ENCODE measurements at regions not wholly inside any gene's neighbourhood (a gene's known extent, or its start where the extent isn't known, plus 50 kb on each side); places are given as distances from the start of the nearest gene placed in this dataset.
A peak's percentile ranks its signal among the peaks of the same experiment; 100 is the strongest.

GRCh38 chr14:86541972-86542371 is 1012.0 kb downstream of the FLRT2 start:
- no peak for DNase-seq

GRCh38 chr14:86540636-86541247 is 1010.8 kb downstream of the FLRT2 start:
- DNase-seq, result no peak

- no peak for DNase-seq
These were observed 1009.6 kb downstream of the FLRT2 start for GRCh38 chr14:86539361-86540070.

- peak; percentile 5 for DNase-seq
These were observed 1003.9 kb downstream of the FLRT2 start for GRCh38 chr14:86533834-86534233.

GRCh38 chr14:86532219-86532618 is 1002.3 kb downstream of the FLRT2 start:
- DNase-seq, result no peak

- no peak for DNase-seq
These were observed 1000.5 kb downstream of the FLRT2 start for GRCh38 chr14:86530457-86530856.

- no peak for DNase-seq
These were observed 997.4 kb downstream of the FLRT2 start for GRCh38 chr14:86527312-86527711.

GRCh38 chr14:86525673-86526072 is 995.7 kb downstream of the FLRT2 start:
- no peak for DNase-seq

GRCh38 chr14:86521843-86522242 is 991.9 kb downstream of the FLRT2 start:
- no peak for DNase-seq

GRCh38 chr14:86521031-86521730 is 991.2 kb downstream of the FLRT2 start:
- no peak for DNase-seq

GRCh38 chr14:86518298-86518697 is 988.4 kb downstream of the FLRT2 start:
- no peak for DNase-seq

- no peak for DNase-seq
These were observed 985.3 kb downstream of the FLRT2 start for GRCh38 chr14:86515195-86515594.

- DNase-seq, result no peak
These were observed 983.6 kb downstream of the FLRT2 start for GRCh38 chr14:86513564-86513963.

- DNase-seq, result no peak
These were observed 983.1 kb downstream of the FLRT2 start for GRCh38 chr14:86513056-86513455.

GRCh38 chr14:86510491-86510890 is 980.5 kb downstream of the FLRT2 start:
- no peak for DNase-seq

- no peak for DNase-seq
These were observed 975.9 kb downstream of the FLRT2 start for GRCh38 chr14:86505808-86506207.

GRCh38 chr14:86501611-86502010 is 971.7 kb downstream of the FLRT2 start:
- peak; percentile 5 for DNase-seq

GRCh38 chr14:86491743-86492142 is 961.8 kb downstream of the FLRT2 start:
- no peak for DNase-seq

- DNase-seq, result no peak
These were observed 951.2 kb downstream of the FLRT2 start for GRCh38 chr14:86481104-86481503.

GRCh38 chr14:86464341-86464740 is 934.4 kb downstream of the FLRT2 start:
- DNase-seq, result no peak

- DNase-seq, result peak; percentile 9
These were observed 932.3 kb downstream of the FLRT2 start for GRCh38 chr14:86462193-86462753.

- DNase-seq, result no peak
These were observed 927.7 kb downstream of the FLRT2 start for GRCh38 chr14:86457481-86458135.

- no peak for DNase-seq
These were observed 920.1 kb downstream of the FLRT2 start for GRCh38 chr14:86450085-86450484.
